ENCODE measurements at regions not wholly inside any gene's neighbourhood (a gene's known extent, or its start where the extent isn't known, plus 50 kb on each side); places are given as distances from the start of the nearest gene placed in this dataset.

DNA sequence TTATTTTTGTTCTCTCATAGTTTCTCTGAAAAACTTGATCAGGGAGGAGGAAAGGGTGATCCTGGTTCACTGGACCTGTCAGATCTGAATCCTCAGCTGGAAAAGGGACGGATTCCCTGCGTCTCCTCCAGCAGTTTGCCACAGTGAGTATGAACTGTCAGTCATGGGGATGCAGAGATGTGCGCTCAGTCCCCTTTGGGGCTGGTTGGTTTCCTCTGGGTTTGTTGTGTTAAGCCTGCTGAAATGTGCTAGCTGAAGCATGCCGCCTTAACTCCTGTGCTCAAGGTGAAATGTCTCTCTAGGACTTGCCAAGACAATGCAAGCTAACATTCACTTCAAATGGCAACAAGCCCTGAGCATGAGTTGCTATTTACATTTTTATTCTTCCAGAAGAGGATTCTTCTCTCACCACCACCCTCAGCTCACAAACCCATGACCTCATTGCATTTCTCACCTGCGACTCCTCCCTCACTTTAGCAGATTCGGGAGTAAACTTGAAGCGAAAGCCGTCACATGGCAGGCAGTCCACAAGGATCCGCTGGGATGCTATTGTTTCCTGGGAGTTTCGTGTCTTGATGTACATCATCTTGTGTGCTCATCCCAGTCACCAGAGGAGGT, 192.9 kb upstream of the FZD8 start:
- Histone ChIP-seq H3K9ac (ENCODE audit: insufficient read depth, low read length) (no peak overlapping the region), H3K4me1 (ENCODE audit: control insufficient read depth, extremely low read depth, insufficient read depth, low read length) (no peaks in the 10 kb centered on the region), H3K4me3 (replicated peaks in 1 of 4; ENCODE audit: control extremely low read depth in 1 of 4, insufficient read depth in 1 of 4, low read depth in 3 of 4, low read length in 4 of 4) (no peak overlapping the region), H3K27me3 (ENCODE audit: control insufficient read depth, insufficient read depth, low read length) (no peaks in the 10 kb centered on the region), H3K9me3 (ENCODE audit: control insufficient read depth, insufficient read depth, low read depth, low read length) (no peaks in the 10 kb centered on the region), H2AFZ (ENCODE audit: low read length) (no peak overlapping the region), H3K79me2 (ENCODE audit: control insufficient read depth, insufficient read depth, low read length) (no peaks in the 10 kb centered on the region), H3K36me3 (ENCODE audit: control insufficient read depth, insufficient read depth, low read length) (no peaks in the 10 kb centered on the region), H3K27ac (ENCODE audit: insufficient read depth, low read length) (no peak overlapping the region), H4K20me1 (ENCODE audit: control insufficient read depth, extremely low read depth, insufficient read depth, low read length) (no peaks in the 10 kb centered on the region), H3K4me2 (ENCODE audit: extremely low read depth, insufficient read depth, low read length) (no peak overlapping the region)
- TF ChIP-seq EZH2 (IDR thresholded peaks at IDR 0.05; ENCODE audit: low read length, missing control alignments) = no peak
- TF ChIP-seq, protein P1, sequence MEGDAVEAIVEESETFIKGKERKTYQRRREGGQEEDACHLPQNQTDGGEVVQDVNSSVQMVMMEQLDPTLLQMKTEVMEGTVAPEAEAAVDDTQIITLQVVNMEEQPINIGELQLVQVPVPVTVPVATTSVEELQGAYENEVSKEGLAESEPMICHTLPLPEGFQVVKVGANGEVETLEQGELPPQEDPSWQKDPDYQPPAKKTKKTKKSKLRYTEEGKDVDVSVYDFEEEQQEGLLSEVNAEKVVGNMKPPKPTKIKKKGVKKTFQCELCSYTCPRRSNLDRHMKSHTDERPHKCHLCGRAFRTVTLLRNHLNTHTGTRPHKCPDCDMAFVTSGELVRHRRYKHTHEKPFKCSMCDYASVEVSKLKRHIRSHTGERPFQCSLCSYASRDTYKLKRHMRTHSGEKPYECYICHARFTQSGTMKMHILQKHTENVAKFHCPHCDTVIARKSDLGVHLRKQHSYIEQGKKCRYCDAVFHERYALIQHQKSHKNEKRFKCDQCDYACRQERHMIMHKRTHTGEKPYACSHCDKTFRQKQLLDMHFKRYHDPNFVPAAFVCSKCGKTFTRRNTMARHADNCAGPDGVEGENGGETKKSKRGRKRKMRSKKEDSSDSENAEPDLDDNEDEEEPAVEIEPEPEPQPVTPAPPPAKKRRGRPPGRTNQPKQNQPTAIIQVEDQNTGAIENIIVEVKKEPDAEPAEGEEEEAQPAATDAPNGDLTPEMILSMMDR (conservative IDR thresholded peaks at IDR 0.05 in 1 of 2, IDR thresholded peaks at IDR 0.05 in 1 of 2; ENCODE audit: low read depth in 1 of 2, low read length in 2 of 2) = no peak
- DNase-seq (ENCODE audit: low read depth in 2 of 2) = no peak

DNA sequence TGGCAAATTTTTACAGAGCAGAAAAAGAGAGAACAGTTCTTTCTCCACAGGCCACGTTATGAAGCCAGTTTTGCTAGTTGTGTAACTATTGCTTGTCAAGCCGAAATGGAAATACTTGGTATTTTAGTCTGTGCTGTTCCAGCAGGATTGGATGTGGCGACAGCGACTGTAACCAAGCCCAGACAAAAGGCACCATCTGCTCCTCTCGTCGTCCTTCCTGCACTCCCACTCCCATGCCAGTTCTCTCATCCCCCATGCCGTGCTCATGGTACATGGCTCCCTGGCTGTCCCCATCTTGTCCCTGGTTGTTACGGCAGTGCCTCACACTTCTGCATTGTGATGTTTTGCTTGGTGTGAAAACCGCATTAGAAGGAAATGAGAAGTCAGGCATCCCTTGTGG, 185.7 kb upstream of the FZD8 start:
- H3K4me2 ChIP-seq (ENCODE audit: extremely low read depth, insufficient read depth, low read length) = no peak overlapping the region
- no peak overlapping the region for H2AFZ ChIP-seq (ENCODE audit: low read length)
- H3K4me3 ChIP-seq (replicated peaks in 1 of 4; ENCODE audit: control extremely low read depth in 1 of 4, insufficient read depth in 1 of 4, low read depth in 3 of 4, low read length in 4 of 4) = no peak overlapping the region

GRCh38 chr10:35824704-35825103, 182.6 kb upstream of the FZD8 start:
- no peak overlapping the region for H2AFZ ChIP-seq (ENCODE audit: low read length)
- H3K4me1 ChIP-seq (ENCODE audit: control insufficient read depth, extremely low read depth, insufficient read depth, low read length) = no peaks in the 10 kb centered on the region
- no peak for TF ChIP-seq EZH2 (IDR thresholded peaks at IDR 0.05; ENCODE audit: low read length, missing control alignments)
- TF ChIP-seq, protein P1 (conservative IDR thresholded peaks at IDR 0.05 in 1 of 2, IDR thresholded peaks at IDR 0.05 in 1 of 2; ENCODE audit: low read depth in 1 of 2, low read length in 2 of 2) = no peak
- no peak for DNase-seq (ENCODE audit: low read depth in 2 of 2)
- no peaks in the 10 kb centered on the region for H3K9me3 ChIP-seq (ENCODE audit: control insufficient read depth, insufficient read depth, low read depth, low read length)
- no peaks in the 10 kb centered on the region for H4K20me1 ChIP-seq (ENCODE audit: control insufficient read depth, extremely low read depth, insufficient read depth, low read length)
- no peak overlapping the region for H3K4me3 ChIP-seq (replicated peaks in 1 of 4; ENCODE audit: control extremely low read depth in 1 of 4, insufficient read depth in 1 of 4, low read depth in 3 of 4, low read length in 4 of 4)
- H3K36me3 ChIP-seq (ENCODE audit: control insufficient read depth, insufficient read depth, low read length) = no peaks in the 10 kb centered on the region
- no peak overlapping the region for H3K4me2 ChIP-seq (ENCODE audit: extremely low read depth, insufficient read depth, low read length)
- no peaks in the 10 kb centered on the region for H3K27me3 ChIP-seq (ENCODE audit: control insufficient read depth, insufficient read depth, low read length)
- H3K27ac ChIP-seq (ENCODE audit: insufficient read depth, low read length) = no peak overlapping the region
- H3K79me2 ChIP-seq (ENCODE audit: control insufficient read depth, insufficient read depth, low read length) = no peaks in the 10 kb centered on the region
- H3K9ac ChIP-seq (ENCODE audit: insufficient read depth, low read length) = no peak overlapping the region

More for the DNA sequence above, 185.7 kb upstream of the FZD8 start:
- Histone ChIP-seq H3K36me3 (ENCODE audit: control insufficient read depth, insufficient read depth, low read length) (no peaks in the 10 kb centered on the region), H3K4me1 (ENCODE audit: control insufficient read depth, extremely low read depth, insufficient read depth, low read length) (no peaks in the 10 kb centered on the region), H3K9me3 (ENCODE audit: control insufficient read depth, insufficient read depth, low read depth, low read length) (no peaks in the 10 kb centered on the region), H4K20me1 (ENCODE audit: control insufficient read depth, extremely low read depth, insufficient read depth, low read length) (no peaks in the 10 kb centered on the region), H3K27me3 (ENCODE audit: control insufficient read depth, insufficient read depth, low read length) (no peaks in the 10 kb centered on the region), H3K79me2 (ENCODE audit: control insufficient read depth, insufficient read depth, low read length) (no peaks in the 10 kb centered on the region), H3K9ac (ENCODE audit: insufficient read depth, low read length) (no peak overlapping the region), H3K27ac (ENCODE audit: insufficient read depth, low read length) (no peak overlapping the region)
- TF ChIP-seq EZH2 (IDR thresholded peaks at IDR 0.05; ENCODE audit: low read length, missing control alignments) = no peak
- TF ChIP-seq, protein P1 (conservative IDR thresholded peaks at IDR 0.05 in 1 of 2, IDR thresholded peaks at IDR 0.05 in 1 of 2; ENCODE audit: low read depth in 1 of 2, low read length in 2 of 2) = no peak
- no peak for DNase-seq (ENCODE audit: low read depth in 2 of 2)

Data from fibroblast of lung (primary cell).